Superior temporal gyrus (tissue), 1 donor: ENCODE measurements at regions not wholly inside any gene's neighbourhood (a gene's known extent, or its start where the extent isn't known, plus 50 kb on each side); places are given as distances from the start of the nearest gene placed in this dataset.
"Not testable (repeated sequence)": the region's sequence is repeated elsewhere in the genome, so short reads cannot be mapped to it uniquely, and the experiment has no call there.

ENCODE experiments used
- DNase-seq: peaks from one replicate; pipeline ENCODE4 v3.0.0-alpha.2; 2016; ENCODE audit errors: extremely low spot score

DNA sequence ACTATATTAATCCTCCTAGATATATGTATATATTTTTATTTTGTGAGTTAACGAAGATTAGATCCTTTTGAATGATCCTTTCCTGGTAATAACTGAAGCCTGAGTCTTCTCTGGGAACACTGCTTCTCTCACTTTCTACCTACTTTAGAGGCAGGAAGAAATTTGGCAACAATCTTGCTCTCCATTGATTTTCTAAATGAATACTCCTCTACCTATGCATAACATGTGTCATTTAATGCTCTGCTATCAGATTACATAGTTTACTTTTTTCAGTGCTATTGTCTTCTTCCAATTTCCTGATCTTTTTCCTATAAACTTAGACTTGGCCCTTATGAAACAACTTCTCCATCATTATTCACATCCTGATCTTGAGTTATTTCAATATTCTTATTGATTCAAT lies 60.4 kb upstream of the PDHA2 start:
- no peak for DNase-seq

DNA sequence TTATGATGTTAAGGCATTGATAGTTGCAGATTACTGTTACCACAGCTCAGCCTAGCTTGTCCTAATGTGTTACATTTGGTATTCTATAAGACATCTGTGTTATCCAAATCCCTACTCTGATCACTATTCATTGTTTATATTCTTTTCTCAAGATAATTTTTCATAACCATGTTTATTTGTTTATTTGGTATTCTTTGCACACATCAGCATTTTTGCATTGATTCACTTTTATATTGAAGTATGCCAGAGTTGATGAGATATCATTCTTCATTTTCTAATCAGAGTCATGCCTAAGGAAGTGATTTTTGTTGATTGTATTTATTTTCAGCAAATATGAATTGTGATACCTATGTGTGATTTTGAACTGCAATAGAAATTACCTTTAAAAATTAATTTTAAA lies 61.2 kb upstream of the PDHA2 start:
- no peak for DNase-seq

DNA sequence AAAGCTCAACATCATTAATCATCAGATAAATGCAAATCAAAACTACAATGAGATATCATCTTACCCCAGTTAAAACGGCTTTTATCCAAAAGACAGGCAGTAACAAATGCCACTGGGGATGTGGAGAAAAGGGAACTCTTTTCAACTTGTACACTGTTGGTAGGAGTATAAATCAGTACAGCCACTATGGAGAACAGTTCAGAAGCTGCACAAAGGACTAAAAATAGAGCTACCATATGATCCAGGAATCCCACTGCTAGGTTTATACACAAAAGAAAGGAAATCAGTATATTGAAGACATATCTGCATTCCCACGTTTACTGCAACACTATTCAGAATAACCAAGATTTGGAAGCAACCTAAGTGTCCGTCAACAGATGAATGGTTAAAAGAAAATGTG lies 69.3 kb upstream of the PDHA2 start:
- DNase-seq, result not testable (repeated sequence)

DNA sequence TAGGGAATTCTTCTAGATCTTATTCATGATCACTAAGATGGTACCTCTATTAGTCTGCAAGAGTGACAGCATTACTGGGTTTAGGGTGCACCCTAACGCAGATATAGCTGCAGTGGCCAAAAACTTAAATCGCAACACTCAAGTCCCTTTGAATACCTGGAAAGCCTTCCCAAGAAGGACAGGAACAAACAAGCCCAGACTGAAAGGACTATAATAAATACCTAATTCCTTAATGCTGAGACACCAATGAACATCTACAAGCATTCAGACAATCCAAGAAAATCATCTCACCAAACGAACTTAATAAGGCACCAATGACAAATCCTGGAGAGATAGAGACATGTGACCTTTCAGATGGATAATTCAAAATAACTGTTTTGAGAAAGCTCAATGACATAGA lies 74.9 kb upstream of the PDHA2 start:
- DNase-seq, result no peak

DNA sequence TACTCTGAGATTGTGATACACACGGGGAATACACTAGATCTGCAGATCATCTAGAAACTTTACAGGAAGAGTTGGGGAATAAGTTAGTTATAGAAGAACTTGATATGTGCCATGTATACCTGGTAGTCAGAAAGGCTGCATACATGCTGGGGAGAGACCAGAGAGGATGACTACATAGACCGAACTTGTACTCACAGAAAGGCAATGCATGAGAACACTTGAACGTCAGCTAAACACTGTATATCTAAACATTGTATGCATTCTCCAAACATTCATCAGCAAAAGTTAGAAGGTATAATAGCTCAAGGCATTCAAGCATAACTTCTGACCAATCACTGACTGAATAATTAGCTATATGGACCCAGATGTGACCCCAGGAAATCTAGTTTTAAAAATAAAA lies 78.0 kb upstream of the PDHA2 start:
- no peak for DNase-seq

DNA sequence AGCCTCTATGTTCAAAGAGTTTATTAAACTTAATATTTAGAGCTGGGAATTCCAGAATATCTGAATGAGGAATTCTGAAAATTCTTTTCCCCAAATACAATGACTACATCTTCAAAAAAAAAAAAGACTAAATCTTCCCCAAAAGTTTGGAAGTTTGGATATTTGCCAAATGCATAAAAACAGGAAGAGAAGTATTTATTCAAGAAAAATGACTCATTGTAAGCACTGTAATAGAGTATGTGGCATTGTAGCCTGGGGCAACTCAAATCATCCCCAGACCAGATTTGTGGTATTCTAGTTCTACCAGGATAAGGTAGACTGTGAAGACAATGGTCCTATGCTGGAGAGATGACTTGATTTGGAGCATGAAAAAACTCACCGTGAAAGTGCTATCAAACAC lies 78.5 kb upstream of the PDHA2 start:
- no peak for DNase-seq

DNA sequence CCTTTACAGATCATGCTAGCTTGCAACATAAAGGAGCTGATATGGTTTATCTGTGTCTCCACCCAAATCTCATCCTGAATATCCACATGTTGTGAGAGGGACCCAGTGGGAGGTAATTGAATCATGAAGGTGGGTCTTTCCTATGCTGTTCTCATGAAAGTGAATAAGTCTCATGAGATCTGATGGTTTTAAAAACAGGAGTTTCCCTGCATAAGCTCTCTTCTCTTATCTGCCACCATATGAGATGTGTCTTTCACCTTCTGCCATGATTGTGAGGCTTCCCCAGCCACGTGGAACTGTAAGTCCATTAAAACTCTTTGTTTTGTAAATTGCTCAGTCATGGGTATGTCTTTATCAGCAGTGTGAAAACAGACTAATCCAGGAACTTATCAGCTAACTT lies 79.2 kb upstream of the PDHA2 start:
- not testable (repeated sequence) for DNase-seq

DNA sequence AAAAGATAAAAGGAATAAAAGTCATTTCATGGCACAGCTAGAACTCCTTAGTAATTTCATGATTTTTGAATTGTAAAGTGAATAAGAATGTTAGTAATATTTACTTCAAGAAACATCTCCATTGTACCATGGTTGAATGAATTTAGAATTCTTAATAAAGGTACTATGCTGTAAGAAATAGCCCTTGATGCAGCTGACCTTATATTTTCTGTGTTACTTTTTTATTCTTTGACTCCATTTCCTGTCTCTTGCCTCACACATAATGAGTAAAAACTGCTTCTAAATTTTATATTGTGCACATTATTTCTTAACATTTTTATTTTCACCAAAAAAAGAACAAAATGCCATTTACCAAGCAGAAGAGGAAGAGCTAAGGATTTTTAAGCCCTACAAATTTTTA lies 81.9 kb upstream of the PDHA2 start:
- no peak for DNase-seq

DNA sequence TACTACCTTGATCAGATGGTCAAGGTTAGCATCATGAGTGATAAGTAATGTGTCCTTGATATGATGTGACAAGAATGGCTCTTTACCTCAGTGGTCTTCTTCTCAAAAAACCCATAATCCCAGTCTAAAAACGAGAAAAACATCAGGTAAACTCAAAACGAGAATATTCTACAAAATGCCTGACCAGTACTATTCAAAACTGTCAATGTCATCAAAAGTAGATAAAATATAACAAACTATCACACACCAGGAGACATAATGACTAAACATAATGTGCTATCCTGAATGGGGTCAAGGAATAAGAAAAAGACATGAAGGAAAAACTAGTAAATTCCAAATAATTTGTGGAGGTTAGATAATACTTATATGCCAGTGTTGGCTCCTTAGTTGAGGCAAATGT lies 85.2 kb upstream of the PDHA2 start:
- no peak for DNase-seq

DNA sequence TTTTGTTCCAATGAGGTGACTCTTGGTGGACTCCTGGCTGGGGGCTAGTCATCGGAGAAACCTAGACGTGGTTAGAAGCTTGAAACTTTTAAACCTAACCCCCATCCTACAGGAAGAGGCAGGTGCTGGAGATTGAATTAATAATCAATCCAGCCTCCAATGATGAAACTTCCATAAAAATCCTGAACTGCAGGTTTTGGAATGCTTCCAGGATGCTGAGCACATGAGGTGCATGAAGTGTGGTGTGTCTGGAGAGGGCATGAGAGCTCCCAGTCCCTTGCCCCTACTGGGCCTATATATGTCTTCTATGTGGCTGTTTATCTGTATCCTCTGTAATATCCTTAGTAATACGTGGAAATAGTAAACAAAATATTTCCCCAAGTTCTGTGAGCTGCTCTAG lies 90.7 kb upstream of the PDHA2 start:
- DNase-seq, result no peak

DNA sequence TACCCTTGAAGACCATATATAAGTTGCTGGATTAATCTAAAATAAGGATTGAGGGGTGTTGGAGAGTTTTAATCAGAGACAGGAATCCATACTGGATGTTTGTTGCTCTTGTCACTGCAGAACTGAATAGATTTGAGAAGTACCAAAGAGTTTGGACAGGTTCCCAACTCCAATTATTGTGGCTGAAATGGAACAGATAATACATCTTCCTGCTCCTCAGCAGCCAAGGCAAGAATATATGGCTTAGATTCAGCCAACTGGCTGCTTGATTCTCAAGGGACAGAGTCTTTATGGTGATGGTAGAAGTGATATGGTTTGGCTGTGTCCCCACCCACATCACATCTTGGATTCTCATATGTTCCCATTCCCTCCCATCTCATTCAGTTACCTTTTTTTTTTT lies 97.0 kb upstream of the PDHA2 start:
- peak; percentile 66 for DNase-seq

DNA sequence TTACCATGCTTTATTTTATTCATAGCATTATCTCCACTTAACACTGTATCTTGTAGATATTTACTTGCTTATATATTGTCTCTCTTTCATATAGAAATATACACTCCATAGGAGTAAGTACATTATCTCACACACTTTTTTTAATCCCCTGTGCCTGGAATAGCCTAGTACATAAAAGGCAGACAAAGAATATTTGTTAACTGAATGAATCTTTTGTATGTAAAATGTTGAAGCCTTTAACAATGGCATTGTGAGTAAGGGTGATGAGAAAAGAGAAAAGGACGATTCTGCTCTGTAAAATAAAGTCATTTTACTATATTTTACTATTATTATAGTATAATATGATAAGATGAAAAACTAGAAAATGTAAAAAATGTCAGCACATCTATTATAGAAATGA lies 97.7 kb upstream of the PDHA2 start:
- peak; percentile 88 for DNase-seq

DNA sequence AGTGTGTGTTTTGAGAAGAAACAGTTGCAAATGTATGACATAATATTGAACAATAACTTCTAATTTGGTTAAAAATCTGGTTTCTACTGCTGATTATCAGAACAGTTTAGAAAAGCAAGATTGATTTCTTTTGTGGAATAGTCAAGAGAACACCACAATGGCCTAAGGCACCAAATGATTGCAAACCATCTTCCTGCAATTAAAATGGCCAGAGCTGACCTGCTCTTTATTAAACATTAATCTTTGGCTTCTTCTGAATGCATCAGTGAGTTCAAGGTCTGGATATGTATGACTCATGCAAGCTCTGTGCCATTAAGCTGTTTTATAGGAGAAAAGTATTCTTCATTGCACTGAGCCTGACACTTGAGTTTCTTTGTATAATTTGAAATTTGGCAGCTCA lies 107.8 kb upstream of the PDHA2 start:
- no peak for DNase-seq

DNA sequence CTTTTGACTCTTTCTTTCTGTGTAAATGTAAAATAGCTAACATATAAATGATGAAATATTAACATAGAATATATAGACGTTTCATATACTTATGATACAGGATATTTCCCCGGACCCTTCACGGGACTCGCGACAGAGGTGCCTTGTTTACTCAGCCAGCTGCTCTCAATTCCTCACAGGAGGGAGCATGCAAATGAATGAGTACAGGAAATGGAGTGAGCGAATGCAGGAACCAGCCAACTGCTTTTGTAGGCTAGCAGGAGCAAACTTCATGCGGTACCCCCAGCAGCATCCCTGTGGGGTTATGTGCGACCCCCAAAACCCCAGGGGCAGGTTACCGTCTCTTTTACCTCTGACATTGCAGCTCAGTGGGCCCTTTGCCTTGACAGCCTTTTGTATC lies 110.3 kb upstream of the PDHA2 start:
- no peak for DNase-seq

DNA sequence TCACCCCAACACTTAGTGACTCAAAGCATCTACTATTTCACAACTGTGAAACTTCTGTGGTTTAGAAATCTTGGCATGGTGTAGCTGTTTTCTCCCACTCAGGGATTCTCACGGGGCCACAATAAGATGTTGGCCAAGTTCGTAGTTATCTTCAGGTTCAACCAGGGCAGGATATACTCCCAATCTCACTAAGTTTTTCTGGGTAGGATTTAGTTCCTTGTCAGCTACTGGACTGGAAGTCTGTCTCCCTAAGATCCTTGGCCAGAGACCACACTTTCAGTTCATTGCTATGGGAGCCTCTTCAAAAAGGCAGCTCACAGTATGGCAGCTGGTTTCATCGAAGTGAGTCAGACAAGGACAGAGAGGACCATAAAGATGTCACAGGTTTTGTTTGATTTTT lies 111.7 kb upstream of the PDHA2 start:
- no peak for DNase-seq

DNA sequence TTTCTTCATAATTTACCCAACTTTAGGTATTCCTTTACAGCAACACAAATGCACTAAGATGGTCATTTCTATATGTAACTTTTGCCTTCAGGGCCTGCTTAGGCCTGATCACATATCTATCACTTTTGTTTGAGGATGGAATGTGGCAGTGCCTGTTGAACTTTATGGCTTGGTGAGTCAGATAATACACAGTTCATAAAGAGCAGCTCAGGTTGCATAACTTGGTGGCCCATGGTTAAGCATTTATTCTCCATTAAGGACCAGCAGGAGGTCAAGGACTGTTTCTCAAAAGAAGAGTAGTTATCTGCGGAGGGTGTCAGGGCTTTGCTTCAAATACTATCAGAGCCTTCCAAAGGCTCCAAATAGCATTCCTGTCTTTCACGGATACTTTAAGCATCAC lies 124.1 kb upstream of the PDHA2 start:
- DNase-seq, result no peak

DNA sequence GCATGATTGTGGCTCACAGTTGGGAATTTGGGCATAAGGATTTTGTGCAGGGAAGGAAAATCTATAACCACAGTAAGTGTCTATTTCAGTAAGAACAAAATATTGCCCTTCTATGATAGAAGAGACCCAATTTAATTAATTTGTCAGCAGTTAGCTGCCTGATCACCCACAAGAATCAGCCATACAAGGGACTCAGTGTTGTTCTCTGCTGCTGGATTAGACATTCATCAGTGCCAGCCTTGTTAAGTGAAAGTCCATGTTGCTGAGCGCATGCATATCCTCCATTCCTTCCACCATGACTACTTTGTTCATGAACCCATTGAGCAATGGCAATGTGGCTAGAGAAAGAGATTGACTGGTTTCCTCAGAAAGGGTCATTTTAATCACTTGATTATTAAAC lies 125.3 kb upstream of the PDHA2 start:
- DNase-seq, result no peak

DNA sequence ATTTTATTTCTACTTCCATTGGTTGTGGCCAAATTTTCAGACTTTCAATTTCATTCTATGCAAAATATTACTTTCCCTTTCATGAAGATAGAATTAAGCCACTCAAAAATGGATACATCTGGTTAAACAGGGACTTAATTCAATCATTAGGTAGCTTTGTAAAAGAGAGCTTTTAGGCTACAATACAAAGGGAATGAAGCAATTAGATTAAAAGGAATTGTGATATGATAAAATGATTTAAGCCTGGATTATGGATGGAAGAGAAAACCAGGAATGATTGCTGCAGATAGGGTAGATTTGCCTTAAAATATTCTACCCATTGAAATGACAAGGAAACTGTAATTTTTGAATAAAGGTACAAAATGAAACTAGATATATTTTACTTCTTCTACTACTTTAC lies 134.6 kb upstream of the PDHA2 start:
- no peak for DNase-seq

DNA sequence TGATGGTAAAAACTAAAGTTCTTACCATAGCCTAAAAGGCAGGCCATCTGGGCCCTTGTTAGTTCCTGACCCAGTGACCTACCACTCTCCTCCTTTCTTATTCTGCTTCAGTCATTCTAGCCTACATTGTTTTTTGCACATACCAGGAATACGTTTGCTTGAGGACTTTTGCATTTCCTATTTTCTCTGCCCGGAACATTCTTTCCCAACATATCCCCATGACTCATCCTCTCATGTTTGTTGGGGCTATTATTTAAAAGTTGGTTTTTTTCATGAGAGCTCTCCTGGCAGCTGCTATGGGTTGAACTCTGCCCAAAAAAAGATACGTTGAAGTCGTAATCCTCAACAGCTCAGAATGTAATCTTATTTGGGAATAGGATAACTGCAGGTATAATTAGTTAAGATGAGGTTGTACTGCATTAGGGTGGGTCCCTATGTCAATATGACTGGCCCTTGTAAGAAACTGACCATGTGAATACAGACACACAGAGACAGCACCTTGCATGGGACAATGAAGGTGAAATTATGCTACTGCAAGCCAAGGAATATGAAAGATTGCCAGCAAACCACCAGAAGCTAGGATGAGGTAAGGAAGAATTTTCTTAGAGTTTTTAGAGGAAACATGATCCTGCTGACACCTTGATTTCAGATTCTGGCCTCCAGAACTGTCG lies 138.3 kb upstream of the PDHA2 start:
- DNase-seq, result no peak

DNA sequence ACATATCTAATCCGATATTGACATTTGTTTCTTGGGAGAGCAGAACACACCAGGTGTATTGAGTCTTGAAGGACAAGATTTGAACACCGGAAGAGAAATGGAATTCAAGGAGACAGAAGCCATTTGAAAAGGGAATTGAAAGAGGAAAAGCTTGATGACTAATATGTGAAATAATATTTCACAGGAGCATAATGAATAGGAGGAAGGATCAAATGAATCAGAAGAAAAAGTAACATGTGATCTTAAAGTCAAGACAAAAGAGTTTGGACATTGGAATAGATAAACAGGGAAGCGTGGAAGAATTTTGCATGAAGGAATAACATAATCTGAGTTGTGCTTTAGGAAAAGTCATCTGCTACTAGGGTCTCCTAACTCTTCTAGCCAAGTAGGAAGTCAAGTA lies 145.5 kb upstream of the PDHA2 start:
- DNase-seq, result no peak

DNA sequence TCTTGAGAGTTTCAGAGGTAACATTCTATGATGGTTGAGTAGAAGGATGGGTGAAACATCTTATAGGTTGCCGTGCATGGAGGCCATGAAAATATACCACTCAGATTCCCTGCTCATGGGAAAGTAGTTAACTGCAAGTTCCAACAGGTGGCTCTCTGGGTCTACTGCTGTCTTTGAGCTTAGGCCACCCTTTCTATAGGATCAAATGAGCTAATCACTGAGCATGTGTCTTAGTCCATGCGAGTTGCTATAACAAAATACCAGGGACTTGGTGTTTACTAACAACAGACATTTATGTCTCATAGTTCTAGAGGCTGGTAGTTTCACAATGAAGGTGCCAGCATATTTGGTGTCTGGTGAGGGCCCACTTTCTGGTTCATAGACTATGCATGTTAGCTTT lies 144.8 kb upstream of the UNC5C start:
- no peak for DNase-seq

DNA sequence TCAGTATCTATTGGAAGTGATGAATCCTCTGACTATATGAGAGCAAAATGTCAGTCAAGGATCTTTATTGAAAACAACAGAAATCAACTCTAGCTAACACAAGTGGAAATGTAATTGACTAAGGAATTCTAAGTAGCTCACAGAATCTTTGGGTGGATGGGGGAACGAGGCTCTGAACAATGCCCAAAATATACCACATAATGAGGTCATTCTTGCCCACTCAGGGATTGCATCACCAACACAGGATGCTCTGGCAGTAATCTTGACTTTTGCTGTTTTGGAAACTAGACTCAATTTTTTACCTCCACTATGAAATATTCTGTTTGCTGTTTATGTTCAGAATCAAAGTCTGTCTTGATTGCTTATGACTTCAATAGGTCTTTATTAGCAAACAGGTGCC lies 127.4 kb upstream of the UNC5C start:
- DNase-seq, result no peak

DNA sequence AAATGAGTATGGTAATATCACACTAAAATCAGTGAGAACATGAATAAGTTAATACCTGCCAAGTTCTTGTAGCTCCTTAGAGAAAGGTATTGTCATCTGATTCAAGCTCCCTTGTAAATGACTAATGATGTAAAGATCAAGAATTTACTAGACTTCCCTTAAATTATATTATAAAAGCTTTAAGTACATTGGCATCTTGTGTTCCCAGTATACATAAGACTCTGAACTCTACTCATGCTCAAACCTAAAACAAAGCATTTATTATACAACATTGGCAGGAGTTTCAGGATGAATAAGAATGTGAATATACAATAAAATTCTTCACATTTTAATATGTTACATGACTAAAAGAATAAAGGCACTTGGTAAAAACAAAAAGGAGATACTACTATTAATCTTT lies 126.8 kb upstream of the UNC5C start:
- DNase-seq, result no peak

DNA sequence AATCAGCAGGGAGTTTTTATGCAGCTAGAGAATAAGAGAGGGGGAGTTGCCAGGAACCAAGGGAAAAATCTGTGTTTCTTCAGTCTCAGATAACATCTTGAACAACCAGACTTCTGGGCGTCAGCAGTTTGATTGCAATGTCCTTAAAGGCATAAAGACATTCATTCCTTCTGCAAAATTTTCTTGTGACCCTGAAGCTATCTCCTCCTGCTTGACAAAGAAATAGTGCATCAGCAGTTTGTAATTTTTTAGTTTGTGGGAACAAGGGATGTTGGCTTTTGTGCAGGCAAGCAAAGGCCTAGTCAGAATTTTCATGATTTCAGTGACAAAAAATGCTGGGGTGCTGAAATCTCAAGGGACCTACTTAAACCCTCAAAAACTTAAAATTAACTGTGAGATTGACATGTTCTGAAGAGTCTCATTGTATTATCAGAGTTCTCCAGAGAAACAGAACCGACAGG lies 125.8 kb upstream of the UNC5C start:
- DNase-seq, result no peak

DNA sequence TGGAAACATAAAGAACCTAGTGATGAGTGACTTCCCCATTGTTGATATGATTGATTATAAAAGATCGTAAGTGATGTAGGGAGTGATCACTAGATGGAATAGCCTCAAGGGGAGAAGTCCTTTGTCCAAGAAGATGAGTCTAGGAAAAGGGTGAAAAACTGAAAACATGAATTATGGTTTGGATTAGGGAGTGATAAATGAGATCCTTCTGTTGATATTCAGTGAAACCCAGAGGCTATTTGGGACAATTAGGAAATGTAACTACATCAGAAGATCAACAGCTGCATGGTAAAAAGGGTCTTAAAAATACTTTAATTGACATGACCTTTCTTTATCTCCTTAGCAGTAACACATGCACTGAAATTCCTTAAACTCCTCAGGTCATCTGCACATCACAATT lies 124.0 kb upstream of the UNC5C start:
- no peak for DNase-seq
